Neural progenitor cell (in vitro differentiated cells): ENCODE measurements at regions not wholly inside any gene's neighbourhood (a gene's known extent, or its start where the extent isn't known, plus 50 kb on each side); places are given as distances from the start of the nearest gene placed in this dataset.

Source experiments
- EZH2phosphoT487 ChIP-seq: fragments of 200-600 bp; sonication (generic); IDR thresholded peaks from 2 replicates; pipeline ENCODE4 v1.6.1; 2017; ENCODE audit warnings: antibody characterized with exemption
- TF ChIP-seq, protein P1 (sequence below): fragments of 200-600 bp; sonication (generic); IDR thresholded peaks from 2 replicates; pipeline ENCODE4 v1.5.1; 2017; ENCODE audit warnings: antibody characterized with exemption, mild to moderate bottlenecking

DNA sequence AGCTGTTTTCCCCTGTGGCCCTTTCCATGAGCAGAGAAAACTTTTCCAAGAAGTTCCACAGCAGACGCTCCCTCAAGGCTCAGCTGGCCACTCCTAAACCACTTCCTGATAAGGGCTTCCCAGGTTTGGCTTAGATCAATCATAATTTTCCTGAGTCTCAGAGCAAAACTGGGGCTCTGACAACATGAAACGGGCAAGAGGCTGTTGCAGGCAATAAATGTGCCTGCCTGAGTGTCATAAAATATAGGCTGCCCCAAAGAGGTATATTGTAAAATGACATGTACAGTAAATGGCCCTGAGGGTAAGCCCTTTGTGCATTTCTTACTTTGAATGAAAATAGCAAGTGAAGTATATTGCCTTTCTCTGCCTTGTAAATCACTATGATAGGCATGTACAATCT is 105.6 kb upstream of the UXS1 start:
- TF ChIP-seq, protein P1, sequence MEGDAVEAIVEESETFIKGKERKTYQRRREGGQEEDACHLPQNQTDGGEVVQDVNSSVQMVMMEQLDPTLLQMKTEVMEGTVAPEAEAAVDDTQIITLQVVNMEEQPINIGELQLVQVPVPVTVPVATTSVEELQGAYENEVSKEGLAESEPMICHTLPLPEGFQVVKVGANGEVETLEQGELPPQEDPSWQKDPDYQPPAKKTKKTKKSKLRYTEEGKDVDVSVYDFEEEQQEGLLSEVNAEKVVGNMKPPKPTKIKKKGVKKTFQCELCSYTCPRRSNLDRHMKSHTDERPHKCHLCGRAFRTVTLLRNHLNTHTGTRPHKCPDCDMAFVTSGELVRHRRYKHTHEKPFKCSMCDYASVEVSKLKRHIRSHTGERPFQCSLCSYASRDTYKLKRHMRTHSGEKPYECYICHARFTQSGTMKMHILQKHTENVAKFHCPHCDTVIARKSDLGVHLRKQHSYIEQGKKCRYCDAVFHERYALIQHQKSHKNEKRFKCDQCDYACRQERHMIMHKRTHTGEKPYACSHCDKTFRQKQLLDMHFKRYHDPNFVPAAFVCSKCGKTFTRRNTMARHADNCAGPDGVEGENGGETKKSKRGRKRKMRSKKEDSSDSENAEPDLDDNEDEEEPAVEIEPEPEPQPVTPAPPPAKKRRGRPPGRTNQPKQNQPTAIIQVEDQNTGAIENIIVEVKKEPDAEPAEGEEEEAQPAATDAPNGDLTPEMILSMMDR: no peak
- no peak for TF ChIP-seq EZH2phosphoT487
